SK-N-SH treated with all-trans-retinoic acid at 6 μM for 48 hours (cell line): ENCODE measurements at regions not wholly inside any gene's neighbourhood (a gene's known extent, or its start where the extent isn't known, plus 50 kb on each side); places are given as distances from the start of the nearest gene placed in this dataset.

Experiments used
- ATAC-seq: fragments of 200-7000 bp; cut with Tn5 transposase; 3 replicates; pipeline ENCODE4 v1.9.1; 2020; ENCODE audit warnings: mild to moderate bottlenecking, moderate library complexity
- ARNTL ChIP-seq: fragments of 450-650 bp; formaldehyde crosslinking; IDR thresholded peaks from 2 replicates; pipeline ENCODE4 v1.5.0; 2020; ENCODE audit warnings: low read depth, mild to moderate bottlenecking, moderate library complexity, borderline replicate concordance
- BACH2 ChIP-seq: fragments of 250-450 bp; sonication (Bioruptor Pico); IDR thresholded peaks from 2 replicates; pipeline ENCODE4 v1.9.0; 2021; ENCODE audit warnings: mild to moderate bottlenecking, borderline replicate concordance
- CSDC2 ChIP-seq: fragments of 250-450 bp; sonication (Bioruptor Pico); IDR thresholded peaks from 2 replicates; pipeline ENCODE4 v1.5.0; 2020; ENCODE audit warnings: mild to moderate bottlenecking, moderate library complexity
- ESRRG ChIP-seq: fragments of 250-450 bp; sonication (Bioruptor Pico); IDR thresholded peaks from 2 replicates; pipeline ENCODE4 v1.6.1; 2021; ENCODE audit warnings: mild to moderate bottlenecking
- GLIS3 ChIP-seq: fragments of 250-450 bp; sonication (Bioruptor Pico); IDR thresholded peaks from 2 replicates; pipeline ENCODE4 v1.5.0; 2020; ENCODE audit warnings: mild to moderate bottlenecking, moderate library complexity
- ISL1 ChIP-seq: fragments of 250-450 bp; sonication (Bioruptor Pico); IDR thresholded peaks from 2 replicates; pipeline ENCODE4 v2.1.2; 2022; ENCODE audit warnings: mild to moderate bottlenecking, moderate library complexity
- OSR1 ChIP-seq: fragments of 250-450 bp; sonication (Bioruptor Pico); IDR thresholded peaks from 2 replicates; pipeline ENCODE4 v1.8.0; 2022; ENCODE audit warnings: moderate library complexity, mild to moderate bottlenecking, inconsistent platforms
- PPARA ChIP-seq: fragments of 250-450 bp; sonication (Bioruptor Pico); IDR thresholded peaks from 2 replicates; pipeline ENCODE4 v1.5.0; 2020; ENCODE audit warnings: mild to moderate bottlenecking, borderline replicate concordance
- RARB ChIP-seq: fragments of 250-450 bp; sonication (Bioruptor Pico); IDR thresholded peaks from 2 replicates; pipeline ENCODE4 v1.8.0; 2021; ENCODE audit warnings: mild to moderate bottlenecking, moderate library complexity
- SNAI2 ChIP-seq: fragments of 250-450 bp; sonication (Bioruptor Pico); IDR thresholded peaks from 2 replicates; pipeline ENCODE4 v1.5.0; 2020; ENCODE audit warnings: mild to moderate bottlenecking, moderate library complexity
- TCF4 ChIP-seq: fragments of 250-450 bp; sonication (Bioruptor Pico); IDR thresholded peaks from 2 replicates; pipeline ENCODE4 v1.8.0; 2021; ENCODE audit warnings: mild to moderate bottlenecking, moderate library complexity, borderline replicate concordance
- ZC3H10 ChIP-seq: fragments of 250-450 bp; sonication (Bioruptor Pico); IDR thresholded peaks from 2 replicates; pipeline ENCODE4 v1.5.1; 2021; ENCODE audit warnings: mild to moderate bottlenecking, moderate library complexity
- ZFP3 ChIP-seq: fragments of 250-450 bp; sonication (Bioruptor Pico); IDR thresholded peaks from 2 replicates; pipeline ENCODE4 v1.5.0; 2020; ENCODE audit warnings: mild to moderate bottlenecking, moderate library complexity
- ZFP30 ChIP-seq: fragments of 450-650 bp; formaldehyde crosslinking; IDR thresholded peaks from 2 replicates; pipeline ENCODE4 v1.5.0; 2022; ENCODE audit warnings: mild to moderate bottlenecking, moderate library complexity
- ZNF565 ChIP-seq: fragments of 450-650 bp; formaldehyde crosslinking; conservative IDR thresholded peaks from 2 replicates; pipeline ENCODE4 v1.5.0; 2020; ENCODE audit warnings: low read depth, mild to moderate bottlenecking, moderate library complexity
- ZNF70 ChIP-seq: fragments of 450-650 bp; formaldehyde crosslinking; IDR thresholded peaks from 2 replicates; pipeline ENCODE4 v1.5.0; 2020; ENCODE audit warnings: mild to moderate bottlenecking, moderate library complexity
- ZNF8 ChIP-seq: fragments of 450-650 bp; formaldehyde crosslinking; IDR thresholded peaks from 2 replicates; pipeline ENCODE4 v1.5.0; 2020; ENCODE audit warnings: mild to moderate bottlenecking, moderate library complexity
- TF ChIP-seq, protein P1 (sequence below): fragments of 250-450 bp; sonication (Bioruptor Pico); IDR thresholded peaks from 2 replicates; pipeline ENCODE4 v1.5.1; 2021; ENCODE audit warnings: mild to moderate bottlenecking, moderate library complexity
- TF ChIP-seq, protein P2 (sequence below): fragments of 250-450 bp; sonication (Bioruptor Pico); IDR thresholded peaks from 2 replicates; pipeline ENCODE4 v1.5.1; 2020; ENCODE audit warnings: low read depth, mild to moderate bottlenecking, moderate library complexity
- TF ChIP-seq, protein P3 (sequence below): fragments of 250-450 bp; sonication (Bioruptor Pico); IDR thresholded peaks from 2 replicates; pipeline ENCODE4 v1.8.0; 2021; ENCODE audit warnings: low read depth, mild to moderate bottlenecking, moderate library complexity, borderline replicate concordance
- TF ChIP-seq, protein P4 (sequence below): fragments of 250-450 bp; sonication (Bioruptor Pico); IDR thresholded peaks from 2 replicates; pipeline ENCODE4 v1.5.0; 2020; ENCODE audit warnings: mild to moderate bottlenecking, moderate library complexity

DNA sequence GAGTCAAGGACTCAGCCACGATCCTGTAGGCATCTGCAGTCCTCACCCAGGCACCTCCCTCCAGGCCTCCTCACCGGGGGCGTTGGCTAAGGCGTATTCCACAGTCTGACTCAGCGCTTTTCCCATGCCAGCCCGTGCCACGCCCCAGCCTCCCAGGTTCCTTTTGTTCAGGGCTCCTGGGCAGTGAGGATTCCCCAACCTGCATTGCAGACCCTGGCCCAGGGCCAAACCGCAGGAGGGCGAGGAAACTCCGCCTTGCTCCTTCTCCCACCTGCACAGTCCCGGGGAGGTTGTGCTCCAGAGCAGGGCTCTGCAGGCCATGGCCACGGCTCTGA, 202.8 kb upstream of the CST7 start:
- TF ChIP-seq ISL1 (CRISPR knock-in tag) = no peak
- TF ChIP-seq, all 23 proteins: peak for 0
- ATAC-seq = no peak

DNA sequence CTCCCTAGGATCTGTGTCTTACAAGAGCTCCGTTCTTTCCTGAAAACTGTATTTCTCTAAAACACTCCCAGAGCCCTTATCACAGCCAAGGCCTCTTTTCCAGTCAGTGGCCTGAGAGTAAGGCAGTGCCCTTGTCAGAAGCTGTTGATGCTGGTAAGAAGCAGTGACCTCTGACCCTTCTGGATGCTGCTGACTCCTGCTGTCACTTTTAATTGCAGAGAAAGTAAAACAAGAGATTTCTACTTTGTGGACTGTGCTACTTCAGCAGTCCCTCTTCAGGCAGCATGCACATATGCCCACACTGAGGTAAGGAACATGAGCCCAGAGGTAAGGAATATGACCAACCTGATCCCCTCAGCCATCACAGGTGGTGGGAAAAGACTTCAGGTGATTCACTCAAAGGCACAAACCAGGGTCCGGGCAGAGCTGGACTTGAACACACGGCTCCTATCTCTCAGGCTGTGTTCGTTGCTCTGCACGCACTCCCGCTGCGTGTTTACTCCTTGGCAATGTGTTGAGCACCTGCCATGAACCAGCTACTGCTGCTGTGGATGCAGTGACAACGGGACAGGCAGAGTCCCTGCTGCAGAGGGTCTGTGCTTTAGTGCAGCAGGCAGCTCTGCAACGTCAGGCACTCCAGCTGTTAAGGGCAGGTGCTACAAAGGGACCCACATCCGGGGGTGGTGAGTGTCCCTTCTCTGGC, 201.9 kb upstream of the CST7 start:
- TF ChIP-seq ISL1 (CRISPR knock-in tag) (no peak), ZFP30 (CRISPR knock-in tag) (no peak), ZFP3 (CRISPR knock-in tag) (no peak), GLIS3 (no peak), ZNF70 (CRISPR knock-in tag) (no peak), ESRRG (CRISPR knock-in tag) (no peak), ARNTL (CRISPR knock-in tag) (no peak), SNAI2 (CRISPR knock-in tag) (no peak), ZC3H10 (no peak), BACH2 (CRISPR knock-in tag) (no peak)
- TF ChIP-seq, protein P1, sequence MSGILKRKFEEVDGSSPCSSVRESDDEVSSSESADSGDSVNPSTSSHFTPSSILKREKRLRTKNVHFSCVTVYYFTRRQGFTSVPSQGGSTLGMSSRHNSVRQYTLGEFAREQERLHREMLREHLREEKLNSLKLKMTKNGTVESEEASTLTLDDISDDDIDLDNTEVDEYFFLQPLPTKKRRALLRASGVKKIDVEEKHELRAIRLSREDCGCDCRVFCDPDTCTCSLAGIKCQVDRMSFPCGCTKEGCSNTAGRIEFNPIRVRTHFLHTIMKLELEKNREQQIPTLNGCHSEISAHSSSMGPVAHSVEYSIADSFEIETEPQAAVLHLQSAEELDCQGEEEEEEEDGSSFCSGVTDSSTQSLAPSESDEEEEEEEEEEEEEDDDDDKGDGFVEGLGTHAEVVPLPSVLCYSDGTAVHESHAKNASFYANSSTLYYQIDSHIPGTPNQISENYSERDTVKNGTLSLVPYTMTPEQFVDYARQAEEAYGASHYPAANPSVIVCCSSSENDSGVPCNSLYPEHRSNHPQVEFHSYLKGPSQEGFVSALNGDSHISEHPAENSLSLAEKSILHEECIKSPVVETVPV = no peak
- no peak for ATAC-seq

DNA sequence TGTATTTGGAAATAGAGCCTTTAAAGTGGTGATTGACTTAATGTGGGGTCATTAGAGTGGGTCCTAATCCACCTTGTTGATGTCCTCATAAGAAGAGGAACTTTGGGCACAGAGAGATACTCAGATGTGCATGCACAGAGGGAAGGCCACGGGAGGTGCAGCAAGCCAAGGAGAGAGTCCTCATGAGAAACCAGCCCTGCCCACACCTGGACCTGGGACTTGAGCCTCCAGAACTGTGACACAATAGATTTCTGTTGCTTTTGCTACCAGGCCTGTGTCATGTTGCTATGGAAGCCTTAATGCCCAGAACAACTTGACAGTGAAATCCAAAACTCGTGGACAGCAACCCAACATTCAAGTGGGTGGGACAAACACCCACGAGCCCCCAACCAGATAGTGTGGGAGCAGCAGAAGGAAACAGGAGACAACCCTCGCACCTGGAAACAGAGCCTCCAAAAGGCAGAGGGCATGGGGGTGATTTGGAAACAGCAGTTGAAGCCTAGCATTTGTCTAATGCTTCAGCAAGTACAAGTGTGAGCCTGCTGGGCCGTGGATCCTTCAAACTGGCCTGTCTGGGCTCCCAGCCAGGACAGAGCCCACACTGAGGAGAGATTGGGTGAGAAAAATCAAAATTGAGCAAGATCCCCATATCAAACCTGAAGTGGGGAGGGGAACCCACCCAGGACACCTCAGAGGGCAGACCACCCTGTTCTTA, 201.0 kb upstream of the CST7 start:
- no peak for ATAC-seq

DNA sequence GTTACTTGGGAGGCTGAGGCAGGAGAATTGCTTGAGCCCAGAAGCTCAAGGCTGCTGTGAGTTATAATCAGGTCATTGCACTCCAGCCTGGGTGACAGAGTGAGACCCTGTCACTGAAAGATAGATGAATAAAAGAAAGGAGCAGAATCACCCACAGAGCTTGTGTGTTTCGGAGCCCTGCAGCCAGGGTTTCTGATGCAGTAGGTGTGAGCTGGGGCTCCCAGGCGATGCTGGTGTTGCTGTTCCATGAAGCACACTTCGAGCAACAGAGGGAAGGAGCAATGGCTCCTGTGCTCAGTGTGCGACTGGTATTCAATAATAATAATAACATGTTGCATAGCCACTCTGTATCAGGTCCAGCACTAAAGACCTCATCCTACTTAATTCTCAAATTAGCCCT, 197.5 kb upstream of the CST7 start:
- TF ChIP-seq ARNTL (CRISPR knock-in tag) = no peak
- TF ChIP-seq RARB (CRISPR knock-in tag) = no peak
- TF ChIP-seq, protein P1 = no peak
- TF ChIP-seq, protein P2, sequence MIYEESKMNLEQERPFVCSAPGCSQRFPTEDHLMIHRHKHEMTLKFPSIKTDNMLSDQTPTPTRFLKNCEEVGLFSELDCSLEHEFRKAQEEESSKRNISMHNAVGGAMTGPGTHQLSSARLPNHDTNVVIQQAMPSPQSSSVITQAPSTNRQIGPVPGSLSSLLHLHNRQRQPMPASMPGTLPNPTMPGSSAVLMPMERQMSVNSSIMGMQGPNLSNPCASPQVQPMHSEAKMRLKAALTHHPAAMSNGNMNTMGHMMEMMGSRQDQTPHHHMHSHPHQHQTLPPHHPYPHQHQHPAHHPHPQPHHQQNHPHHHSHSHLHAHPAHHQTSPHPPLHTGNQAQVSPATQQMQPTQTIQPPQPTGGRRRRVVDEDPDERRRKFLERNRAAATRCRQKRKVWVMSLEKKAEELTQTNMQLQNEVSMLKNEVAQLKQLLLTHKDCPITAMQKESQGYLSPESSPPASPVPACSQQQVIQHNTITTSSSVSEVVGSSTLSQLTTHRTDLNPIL (CRISPR knock-in tag) = no peak
- TF ChIP-seq, protein P3, sequence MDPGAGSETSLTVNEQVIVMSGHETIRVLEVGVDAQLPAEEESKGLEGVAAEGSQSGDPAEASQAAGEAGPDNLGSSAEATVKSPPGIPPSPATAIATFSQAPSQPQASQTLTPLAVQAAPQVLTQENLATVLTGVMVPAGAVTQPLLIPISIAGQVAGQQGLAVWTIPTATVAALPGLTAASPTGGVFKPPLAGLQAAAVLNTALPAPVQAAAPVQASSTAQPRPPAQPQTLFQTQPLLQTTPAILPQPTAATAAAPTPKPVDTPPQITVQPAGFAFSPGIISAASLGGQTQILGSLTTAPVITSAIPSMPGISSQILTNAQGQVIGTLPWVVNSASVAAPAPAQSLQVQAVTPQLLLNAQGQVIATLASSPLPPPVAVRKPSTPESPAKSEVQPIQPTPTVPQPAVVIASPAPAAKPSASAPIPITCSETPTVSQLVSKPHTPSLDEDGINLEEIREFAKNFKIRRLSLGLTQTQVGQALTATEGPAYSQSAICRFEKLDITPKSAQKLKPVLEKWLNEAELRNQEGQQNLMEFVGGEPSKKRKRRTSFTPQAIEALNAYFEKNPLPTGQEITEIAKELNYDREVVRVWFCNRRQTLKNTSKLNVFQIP (CRISPR knock-in tag) = no peak
- no peak for TF ChIP-seq ISL1 (CRISPR knock-in tag)
- no peak for TF ChIP-seq BACH2 (CRISPR knock-in tag)
- TF ChIP-seq CSDC2 (CRISPR knock-in tag) = no peak
- no peak for TF ChIP-seq OSR1 (CRISPR knock-in tag)
- no peak for TF ChIP-seq ZC3H10
- no peak for TF ChIP-seq ZNF8 (CRISPR knock-in tag)
- TF ChIP-seq ZNF565 = no peak
- TF ChIP-seq SNAI2 (CRISPR knock-in tag) = no peak
- TF ChIP-seq ESRRG (CRISPR knock-in tag) = no peak
- no peak for TF ChIP-seq TCF4 (CRISPR knock-in tag)
- no peak for TF ChIP-seq ZNF70 (CRISPR knock-in tag)
- TF ChIP-seq, protein P4, sequence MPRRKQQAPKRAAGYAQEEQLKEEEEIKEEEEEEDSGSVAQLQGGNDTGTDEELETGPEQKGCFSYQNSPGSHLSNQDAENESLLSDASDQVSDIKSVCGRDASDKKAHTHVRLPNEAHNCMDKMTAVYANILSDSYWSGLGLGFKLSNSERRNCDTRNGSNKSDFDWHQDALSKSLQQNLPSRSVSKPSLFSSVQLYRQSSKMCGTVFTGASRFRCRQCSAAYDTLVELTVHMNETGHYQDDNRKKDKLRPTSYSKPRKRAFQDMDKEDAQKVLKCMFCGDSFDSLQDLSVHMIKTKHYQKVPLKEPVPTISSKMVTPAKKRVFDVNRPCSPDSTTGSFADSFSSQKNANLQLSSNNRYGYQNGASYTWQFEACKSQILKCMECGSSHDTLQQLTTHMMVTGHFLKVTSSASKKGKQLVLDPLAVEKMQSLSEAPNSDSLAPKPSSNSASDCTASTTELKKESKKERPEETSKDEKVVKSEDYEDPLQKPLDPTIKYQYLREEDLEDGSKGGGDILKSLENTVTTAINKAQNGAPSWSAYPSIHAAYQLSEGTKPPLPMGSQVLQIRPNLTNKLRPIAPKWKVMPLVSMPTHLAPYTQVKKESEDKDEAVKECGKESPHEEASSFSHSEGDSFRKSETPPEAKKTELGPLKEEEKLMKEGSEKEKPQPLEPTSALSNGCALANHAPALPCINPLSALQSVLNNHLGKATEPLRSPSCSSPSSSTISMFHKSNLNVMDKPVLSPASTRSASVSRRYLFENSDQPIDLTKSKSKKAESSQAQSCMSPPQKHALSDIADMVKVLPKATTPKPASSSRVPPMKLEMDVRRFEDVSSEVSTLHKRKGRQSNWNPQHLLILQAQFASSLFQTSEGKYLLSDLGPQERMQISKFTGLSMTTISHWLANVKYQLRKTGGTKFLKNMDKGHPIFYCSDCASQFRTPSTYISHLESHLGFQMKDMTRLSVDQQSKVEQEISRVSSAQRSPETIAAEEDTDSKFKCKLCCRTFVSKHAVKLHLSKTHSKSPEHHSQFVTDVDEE (CRISPR knock-in tag) = no peak
- TF ChIP-seq ZFP3 (CRISPR knock-in tag) = no peak
- no peak for TF ChIP-seq GLIS3
- no peak for TF ChIP-seq ZFP30 (CRISPR knock-in tag)
- ATAC-seq = no peak

More for the DNA sequence above, 201.0 kb upstream of the CST7 start:
- no peak for TF ChIP-seq ZNF70 (CRISPR knock-in tag)
- no peak for TF ChIP-seq PPARA (CRISPR knock-in tag)
- no peak for TF ChIP-seq ZFP30 (CRISPR knock-in tag)
- TF ChIP-seq ESRRG (CRISPR knock-in tag) = no peak
- TF ChIP-seq ZNF565 = no peak
- TF ChIP-seq ARNTL (CRISPR knock-in tag) = no peak
- no peak for TF ChIP-seq OSR1 (CRISPR knock-in tag)
- no peak for TF ChIP-seq ISL1 (CRISPR knock-in tag)
